NCI-H1436 (cell line): ENCODE measurements at regions not wholly inside any gene's neighbourhood (a gene's known extent, or its start where the extent isn't known, plus 50 kb on each side); places are given as distances from the start of the nearest gene placed in this dataset.
A peak's percentile ranks its signal among the peaks of the same experiment; 100 is the strongest.

Experiments used
- DNase-seq: peaks from one replicate; lab custom pipeline; 2025; lab: John Stamatoyannopoulos, UW

- DNase-seq = no peak
Measured at GRCh38 chr15:70303981-70304380, 206.3 kb upstream of the TLE3 start.

GRCh38 chr15:70302360-70302759, 204.6 kb upstream of the TLE3 start:
- no peak for DNase-seq

GRCh38 chr15:70301396-70301795, 203.7 kb upstream of the TLE3 start:
- DNase-seq = no peak

GRCh38 chr15:70299931-70300869, 202.5 kb upstream of the TLE3 start:
- DNase-seq = no peak

- DNase-seq = no peak
Measured at GRCh38 chr15:70297465-70298058, 199.8 kb upstream of the TLE3 start.

- DNase-seq = no peak
Measured at GRCh38 chr15:70294731-70295305, 197.1 kb upstream of the TLE3 start.

- DNase-seq = no peak
Measured at GRCh38 chr15:70293591-70294470, 196.1 kb upstream of the TLE3 start.

GRCh38 chr15:70293138-70293537, 195.4 kb upstream of the TLE3 start:
- DNase-seq = no peak

- DNase-seq = no peak
Measured at GRCh38 chr15:70292076-70292760, 194.5 kb upstream of the TLE3 start.

- no peak for DNase-seq
Measured at GRCh38 chr15:70291305-70292075, 193.8 kb upstream of the TLE3 start.

GRCh38 chr15:70290708-70291107, 193.0 kb upstream of the TLE3 start:
- no peak for DNase-seq

GRCh38 chr15:70289191-70289955, 191.7 kb upstream of the TLE3 start:
- DNase-seq = no peak

GRCh38 chr15:70286113-70286806, 188.5 kb upstream of the TLE3 start:
- peak; percentile 63 for DNase-seq

- no peak for DNase-seq
Measured at GRCh38 chr15:70284438-70285214, 186.9 kb upstream of the TLE3 start.

GRCh38 chr15:70283511-70283910, 185.8 kb upstream of the TLE3 start:
- DNase-seq = no peak

GRCh38 chr15:70281811-70282307, 184.1 kb upstream of the TLE3 start:
- DNase-seq = no peak

GRCh38 chr15:70281261-70281810, 183.6 kb upstream of the TLE3 start:
- DNase-seq = no peak

- DNase-seq = no peak
Measured at GRCh38 chr15:70280781-70281180, 183.1 kb upstream of the TLE3 start.
